ENCODE measurements at regions not wholly inside any gene's neighbourhood (a gene's known extent, or its start where the extent isn't known, plus 50 kb on each side); places are given as distances from the start of the nearest gene placed in this dataset.

DNA sequence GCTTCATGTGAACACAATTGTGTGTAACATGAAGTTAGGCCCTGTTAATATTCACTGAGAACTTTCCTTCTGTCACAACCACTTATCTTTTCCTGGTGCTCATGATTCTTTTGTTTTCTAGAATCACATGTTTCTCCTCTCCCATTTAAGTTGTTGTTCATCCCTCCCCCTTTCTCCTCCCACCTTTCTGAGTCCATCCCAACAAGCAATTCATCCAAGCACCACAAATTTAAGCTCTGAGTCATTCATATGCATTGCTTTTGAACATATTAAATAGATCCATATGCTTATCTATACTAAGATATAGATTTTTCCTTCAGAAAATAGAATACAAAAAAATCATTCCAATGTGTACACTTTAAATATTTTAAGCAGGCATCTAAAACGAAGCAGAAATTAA, 75.2 kb upstream of the NFIB start:
- intact Hi-C loops (cut with DNase I): no loop called here
- DNase-seq (ENCODE audit: low spot score in 2 of 2): no peak
- Histone ChIP-seq H3K9me3 (no peaks in the 10 kb centered on the region), H3K27me3 (no peaks in the 10 kb centered on the region), H3K4me3 (no peak overlapping the region), H3K27ac (no peak overlapping the region), H3K36me3 (no peaks in the 10 kb centered on the region), H3K4me1 (no peaks in the 10 kb centered on the region)
- TF ChIP-seq, protein P1, sequence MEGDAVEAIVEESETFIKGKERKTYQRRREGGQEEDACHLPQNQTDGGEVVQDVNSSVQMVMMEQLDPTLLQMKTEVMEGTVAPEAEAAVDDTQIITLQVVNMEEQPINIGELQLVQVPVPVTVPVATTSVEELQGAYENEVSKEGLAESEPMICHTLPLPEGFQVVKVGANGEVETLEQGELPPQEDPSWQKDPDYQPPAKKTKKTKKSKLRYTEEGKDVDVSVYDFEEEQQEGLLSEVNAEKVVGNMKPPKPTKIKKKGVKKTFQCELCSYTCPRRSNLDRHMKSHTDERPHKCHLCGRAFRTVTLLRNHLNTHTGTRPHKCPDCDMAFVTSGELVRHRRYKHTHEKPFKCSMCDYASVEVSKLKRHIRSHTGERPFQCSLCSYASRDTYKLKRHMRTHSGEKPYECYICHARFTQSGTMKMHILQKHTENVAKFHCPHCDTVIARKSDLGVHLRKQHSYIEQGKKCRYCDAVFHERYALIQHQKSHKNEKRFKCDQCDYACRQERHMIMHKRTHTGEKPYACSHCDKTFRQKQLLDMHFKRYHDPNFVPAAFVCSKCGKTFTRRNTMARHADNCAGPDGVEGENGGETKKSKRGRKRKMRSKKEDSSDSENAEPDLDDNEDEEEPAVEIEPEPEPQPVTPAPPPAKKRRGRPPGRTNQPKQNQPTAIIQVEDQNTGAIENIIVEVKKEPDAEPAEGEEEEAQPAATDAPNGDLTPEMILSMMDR (IDR thresholded peaks at IDR 0.05): no peak

- TF ChIP-seq, protein P1 (IDR thresholded peaks at IDR 0.05): no peak
- Histone ChIP-seq H3K27me3 (no peaks in the 10 kb centered on the region), H3K9me3 (no peaks in the 10 kb centered on the region), H3K36me3 (no peaks in the 10 kb centered on the region), H3K4me3 (no peak overlapping the region), H3K27ac (no peak overlapping the region), H3K4me1 (no peaks in the 10 kb centered on the region)
- intact Hi-C loops (cut with DNase I): no loop called here
- DNase-seq (ENCODE audit: low spot score in 2 of 2): no peak
These were observed 69.8 kb upstream of the NFIB start for GRCh38 chr9:14383773-14384172.

GRCh38 chr9:14383294-14383693, 69.4 kb upstream of the NFIB start:
- Histone ChIP-seq H3K4me3 (no peak overlapping the region), H3K27ac (no peak overlapping the region), H3K27me3 (no peaks in the 10 kb centered on the region), H3K36me3 (no peaks in the 10 kb centered on the region), H3K9me3 (no peaks in the 10 kb centered on the region), H3K4me1 (no peaks in the 10 kb centered on the region)
- DNase-seq (ENCODE audit: low spot score in 2 of 2): no peak
- intact Hi-C loops (cut with DNase I): no loop called here
- TF ChIP-seq, protein P1 (IDR thresholded peaks at IDR 0.05): no peak

DNA sequence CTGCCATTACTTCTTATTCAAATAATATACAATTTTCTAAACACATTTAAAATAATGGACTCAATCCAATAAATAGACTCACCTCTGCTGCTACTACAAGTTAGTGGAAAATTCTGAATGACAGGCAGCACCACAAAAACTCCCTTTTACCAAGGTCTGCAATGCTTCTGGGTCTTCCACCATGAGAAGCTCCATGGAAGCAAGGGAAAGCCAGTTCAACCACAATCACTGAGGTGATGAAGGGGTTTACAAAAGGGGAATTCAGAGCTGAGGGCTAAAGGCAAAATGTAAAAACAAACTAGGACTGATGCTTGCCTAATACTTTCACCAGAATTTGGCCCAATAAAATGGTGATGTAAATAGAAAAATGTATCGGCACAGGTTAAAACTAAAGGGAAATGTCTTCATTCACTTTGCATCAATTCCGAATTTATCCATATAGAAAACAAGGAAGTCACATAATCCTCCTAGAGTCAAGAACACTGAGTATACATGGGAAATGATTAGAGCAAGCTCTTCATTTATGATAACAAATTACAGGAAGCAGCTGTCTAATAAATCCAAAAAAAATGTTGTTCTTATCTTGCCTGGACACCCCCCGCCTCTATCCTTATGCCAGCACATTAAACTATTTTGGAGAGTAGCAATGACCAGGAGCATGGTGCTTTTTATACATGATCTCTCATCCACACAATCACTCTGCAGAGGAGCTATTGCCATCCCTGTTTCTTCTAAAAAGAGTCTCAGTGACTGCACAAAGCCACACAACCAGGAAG, 66.3 kb upstream of the NFIB start:
- H3K36me3 ChIP-seq: no peaks in the 10 kb centered on the region
- intact Hi-C loops (cut with DNase I): no loop called here

GRCh38 chr9:14379280-14379679, 65.3 kb upstream of the NFIB start:
- no peaks in the 10 kb centered on the region for H3K36me3 ChIP-seq

More for the DNA sequence above, 66.3 kb upstream of the NFIB start:
- DNase-seq (ENCODE audit: low spot score in 2 of 2): no peak
- Histone ChIP-seq H3K27ac (no peak overlapping the region), H3K27me3 (no peaks in the 10 kb centered on the region), H3K4me1 (no peaks in the 10 kb centered on the region), H3K4me3 (no peak overlapping the region), H3K9me3 (no peaks in the 10 kb centered on the region)
- TF ChIP-seq, protein P1 (IDR thresholded peaks at IDR 0.05): no peak

More at GRCh38 chr9:14379280-14379679, 65.3 kb upstream of the NFIB start:
- Histone ChIP-seq H3K27me3 (no peaks in the 10 kb centered on the region), H3K4me1 (no peaks in the 10 kb centered on the region), H3K4me3 (no peak overlapping the region), H3K9me3 (no peaks in the 10 kb centered on the region), H3K27ac (no peak overlapping the region)
- DNase-seq (ENCODE audit: low spot score in 2 of 2): no peak
- TF ChIP-seq, protein P1 (IDR thresholded peaks at IDR 0.05): no peak
- intact Hi-C loops (cut with DNase I): loop anchor here (5.0 kb wide), 1 partner anchor 48 kb away; no protein-coding TSS in a partner anchor
